MG63 (cell line): ENCODE measurements at regions not wholly inside any gene's neighbourhood (a gene's known extent, or its start where the extent isn't known, plus 50 kb on each side); places are given as distances from the start of the nearest gene placed in this dataset.

Experiments used
- DNase-seq: peaks from one replicate; pipeline ENCODE4 v3.0.0-alpha.2; 2020
- H3K27me3 ChIP-seq: fragments of 250-450 bp; sonication (Bioruptor Pico); 2 replicates; pipeline ENCODE4 v1.5.1; 2020; ENCODE audit warnings: mild to moderate bottlenecking, moderate library complexity
- H3K36me3 ChIP-seq: fragments of 250-450 bp; sonication (Bioruptor Pico); 2 replicates; pipeline ENCODE4 v1.5.1; 2020; ENCODE audit warnings: mild to moderate bottlenecking, moderate library complexity
- H3K4me3 ChIP-seq: fragments of 250-450 bp; sonication (Bioruptor Pico); 2 replicates; pipeline ENCODE4 v1.5.1; 2020; ENCODE audit warnings: mild to moderate bottlenecking, moderate library complexity
- H3K9me3 ChIP-seq: fragments of 250-450 bp; sonication (Bioruptor Pico); 2 replicates; pipeline ENCODE4 v1.5.1; 2020; ENCODE audit warnings: mild to moderate bottlenecking, moderate library complexity

- DNase-seq = no peak
- H3K9me3 ChIP-seq = peaks cover 6% of the 10 kb centered on the region; the same call in 1 of the 2 replicates
- H3K27me3 ChIP-seq = no peaks in the 10 kb centered on the region
- H3K36me3 ChIP-seq = no peaks in the 10 kb centered on the region
- H3K4me3 ChIP-seq = no peak overlapping the region
Measured at GRCh38 chr12:127726671-127727315, 540.2 kb upstream of the TMEM132C start.

DNA sequence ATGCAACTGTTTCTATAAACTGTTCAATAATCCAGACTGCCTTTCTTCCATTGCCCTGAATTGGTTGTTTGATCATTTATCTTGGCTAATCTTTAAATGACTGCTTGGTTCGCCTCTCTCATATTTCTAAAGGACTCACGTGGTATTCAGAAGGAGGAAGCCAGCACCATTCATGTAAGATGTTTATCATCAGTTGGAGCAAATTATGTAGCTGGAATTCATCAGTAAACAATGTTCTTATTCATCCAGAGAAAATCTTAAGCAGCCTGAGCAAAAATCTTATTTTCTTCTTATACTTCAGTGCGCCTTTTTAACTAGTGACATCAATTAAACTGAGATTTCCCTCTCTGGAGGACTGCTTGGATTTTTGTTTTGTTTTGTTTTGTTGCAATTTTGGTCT lies 538.7 kb upstream of the TMEM132C start:
- Histone ChIP-seq H3K9me3 (peaks cover 6% of the 10 kb centered on the region; the same call in 1 of the 2 replicates), H3K27me3 (no peaks in the 10 kb centered on the region), H3K36me3 (no peaks in the 10 kb centered on the region), H3K4me3 (no peak overlapping the region)
- DNase-seq = no peak

- H3K4me3 ChIP-seq = no peak overlapping the region
Measured at GRCh38 chr12:127728729-127729128, 538.2 kb upstream of the TMEM132C start.

GRCh38 chr12:127729381-127729780 lies 537.6 kb upstream of the TMEM132C start:
- Histone ChIP-seq H3K27me3 (no peaks in the 10 kb centered on the region), H3K4me3 (no peak overlapping the region), H3K9me3 (peaks cover 6% of the 10 kb centered on the region; the same call in 1 of the 2 replicates), H3K36me3 (no peaks in the 10 kb centered on the region)
- DNase-seq = no peak

More at GRCh38 chr12:127728729-127729128, 538.2 kb upstream of the TMEM132C start:
- Histone ChIP-seq H3K9me3 (peaks cover 6% of the 10 kb centered on the region; the same call in 1 of the 2 replicates), H3K36me3 (no peaks in the 10 kb centered on the region), H3K27me3 (no peaks in the 10 kb centered on the region)
- no peak for DNase-seq

DNA sequence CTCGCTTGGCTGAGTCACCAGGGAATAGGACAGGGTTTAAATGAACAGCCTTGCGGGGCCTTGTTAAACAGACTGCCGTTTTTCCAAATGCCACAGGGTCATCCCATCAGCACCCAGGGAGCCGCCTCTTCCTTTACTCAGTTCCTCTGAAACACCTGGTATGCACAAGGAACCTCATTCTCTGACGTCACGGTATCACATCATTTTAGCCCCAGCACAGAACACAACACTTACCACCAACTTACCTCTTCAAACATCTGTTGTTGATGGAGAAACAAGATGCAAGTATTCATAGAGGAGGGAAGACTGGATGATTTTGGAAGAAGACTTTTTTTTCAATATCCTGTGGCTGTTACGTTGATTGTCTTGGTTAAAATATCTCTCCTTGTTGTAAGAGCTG lies 535.3 kb upstream of the TMEM132C start:
- no peaks in the 10 kb centered on the region for H3K27me3 ChIP-seq
- H3K4me3 ChIP-seq = no peak overlapping the region
- no peak for DNase-seq
- H3K9me3 ChIP-seq = peaks cover 6% of the 10 kb centered on the region; the same call in 1 of the 2 replicates
- H3K36me3 ChIP-seq = no peaks in the 10 kb centered on the region

GRCh38 chr12:127742231-127742630 lies 524.7 kb upstream of the TMEM132C start:
- no peaks in the 10 kb centered on the region for H3K9me3 ChIP-seq
- H3K36me3 ChIP-seq = no peaks in the 10 kb centered on the region
- peak; percentile 16 for DNase-seq
- no peak overlapping the region for H3K4me3 ChIP-seq
- no peaks in the 10 kb centered on the region for H3K27me3 ChIP-seq

- Histone ChIP-seq H3K9me3 (no peaks in the 10 kb centered on the region), H3K27me3 (no peaks in the 10 kb centered on the region), H3K36me3 (no peaks in the 10 kb centered on the region), H3K4me3 (no peak overlapping the region)
- no peak for DNase-seq
Measured at GRCh38 chr12:127745469-127746212, 521.3 kb upstream of the TMEM132C start.

GRCh38 chr12:127749416-127749815 lies 517.6 kb upstream of the TMEM132C start:
- Histone ChIP-seq H3K4me3 (no peak overlapping the region), H3K9me3 (no peaks in the 10 kb centered on the region), H3K36me3 (no peaks in the 10 kb centered on the region), H3K27me3 (no peaks in the 10 kb centered on the region)
- DNase-seq = no peak

DNA sequence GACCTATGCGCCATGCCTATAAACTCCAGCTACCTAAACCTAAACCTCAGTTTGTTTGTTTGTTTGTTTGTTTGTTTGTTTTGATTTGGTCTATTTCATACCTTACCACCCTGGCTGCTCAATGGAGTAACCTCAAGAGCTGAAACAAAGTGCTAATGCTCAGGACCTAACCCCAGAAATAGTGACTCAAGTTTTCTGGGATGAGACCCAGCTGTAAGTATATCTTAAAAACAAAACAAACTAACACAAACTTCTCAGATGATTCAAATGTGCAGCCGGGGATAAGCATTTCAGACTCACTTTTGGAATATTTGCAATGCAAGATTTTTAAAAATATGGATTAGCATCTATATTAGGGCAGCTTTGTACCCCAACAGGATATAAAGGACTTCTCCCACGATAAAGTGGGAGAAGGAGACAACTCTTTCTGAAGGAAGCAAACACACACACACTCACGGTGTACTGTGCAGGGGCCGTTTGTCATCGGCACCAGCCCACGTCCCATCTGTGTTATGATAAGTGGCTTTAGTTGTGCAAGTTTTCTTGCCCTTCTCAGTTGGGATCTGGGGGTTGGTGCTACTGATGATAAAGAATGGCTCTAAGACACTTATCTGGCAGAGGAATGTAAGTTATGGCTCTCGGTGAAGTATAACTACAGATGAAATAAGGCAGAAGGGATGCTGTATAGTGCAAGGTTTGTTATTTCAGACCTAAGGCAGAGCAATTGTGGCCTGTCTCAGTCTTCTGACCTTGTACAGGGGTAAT lies 516.7 kb upstream of the TMEM132C start:
- H3K36me3 ChIP-seq = no peaks in the 10 kb centered on the region
- no peak overlapping the region for H3K4me3 ChIP-seq
- DNase-seq = peak; percentile 4
- H3K9me3 ChIP-seq = no peaks in the 10 kb centered on the region
- H3K27me3 ChIP-seq = no peaks in the 10 kb centered on the region

DNA sequence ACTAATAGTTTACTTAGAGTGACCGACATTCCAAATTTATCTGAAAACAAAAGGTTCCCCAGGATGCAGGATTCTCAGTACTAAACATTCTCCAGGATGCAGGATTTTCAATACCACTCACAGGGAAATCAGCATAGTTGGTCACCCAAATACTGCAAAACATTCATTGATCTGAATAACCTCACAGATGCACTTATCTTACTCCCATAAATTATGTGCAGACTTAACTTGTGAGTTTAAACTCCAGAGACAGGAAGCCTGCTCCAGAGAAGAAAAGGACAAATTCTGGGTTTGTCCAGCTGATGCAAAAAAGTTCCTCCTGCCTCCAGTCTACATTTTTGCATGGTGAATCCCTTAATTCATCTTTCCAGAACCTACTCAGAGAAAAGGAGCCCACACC lies 514.2 kb upstream of the TMEM132C start:
- no peak for DNase-seq
- Histone ChIP-seq H3K4me3 (no peak overlapping the region), H3K9me3 (no peaks in the 10 kb centered on the region), H3K27me3 (no peaks in the 10 kb centered on the region), H3K36me3 (no peaks in the 10 kb centered on the region)

- Histone ChIP-seq H3K36me3 (no peaks in the 10 kb centered on the region), H3K4me3 (no peak overlapping the region), H3K27me3 (no peaks in the 10 kb centered on the region), H3K9me3 (no peaks in the 10 kb centered on the region)
- DNase-seq = no peak
Measured at GRCh38 chr12:127760357-127760756, 506.6 kb upstream of the TMEM132C start.

- H3K4me3 ChIP-seq = no peak overlapping the region
- no peaks in the 10 kb centered on the region for H3K36me3 ChIP-seq
- H3K27me3 ChIP-seq = no peaks in the 10 kb centered on the region
- no peak for DNase-seq
- no peaks in the 10 kb centered on the region for H3K9me3 ChIP-seq
Measured at GRCh38 chr12:127760996-127761395, 506.0 kb upstream of the TMEM132C start.

DNA sequence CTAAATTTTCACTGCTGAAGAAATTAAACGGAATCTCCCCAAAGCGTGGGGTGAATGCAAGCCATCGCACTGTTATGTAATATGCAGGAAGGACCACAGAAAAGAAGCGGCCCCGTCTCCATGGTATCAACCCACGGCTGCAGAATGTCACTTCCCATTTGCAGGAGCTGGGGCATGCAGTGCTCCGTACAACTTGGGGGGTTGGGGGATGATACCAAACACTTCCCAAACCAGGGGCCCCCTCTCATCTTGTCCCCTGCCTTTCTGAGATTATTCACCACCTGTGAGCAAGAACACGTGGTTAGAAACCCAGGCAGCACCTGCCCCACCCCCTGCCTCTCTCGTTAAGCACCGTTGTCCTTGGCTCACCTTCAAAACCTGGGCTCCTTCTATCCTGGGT lies 505.1 kb upstream of the TMEM132C start:
- no peaks in the 10 kb centered on the region for H3K27me3 ChIP-seq
- DNase-seq = no peak
- no peak overlapping the region for H3K4me3 ChIP-seq
- no peaks in the 10 kb centered on the region for H3K9me3 ChIP-seq
- H3K36me3 ChIP-seq = no peaks in the 10 kb centered on the region

- Histone ChIP-seq H3K9me3 (no peaks in the 10 kb centered on the region), H3K4me3 (no peak overlapping the region), H3K36me3 (no peaks in the 10 kb centered on the region), H3K27me3 (no peaks in the 10 kb centered on the region)
- no peak for DNase-seq
Measured at GRCh38 chr12:127767656-127768055, 499.3 kb upstream of the TMEM132C start.

DNA sequence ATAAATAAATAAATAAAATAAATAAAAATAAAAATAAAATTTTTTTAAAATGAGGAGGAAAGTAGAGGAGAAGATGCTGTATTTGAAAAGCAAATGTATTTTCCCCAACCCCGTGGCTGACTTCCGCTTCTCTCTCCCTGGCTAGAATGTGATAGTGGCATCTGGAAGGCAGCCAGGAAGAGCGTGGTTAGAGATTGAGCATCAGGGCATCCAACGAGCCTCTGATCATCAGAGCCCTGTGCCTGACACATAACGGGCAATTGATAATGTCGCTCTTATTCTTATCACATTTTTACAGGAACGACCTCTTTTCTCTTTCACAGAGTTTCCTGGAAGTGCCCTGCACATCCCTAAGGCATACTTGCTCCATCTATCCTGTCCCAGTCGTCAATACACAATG lies 496.9 kb upstream of the TMEM132C start:
- no peak overlapping the region for H3K4me3 ChIP-seq
- no peak for DNase-seq
- H3K9me3 ChIP-seq = no peaks in the 10 kb centered on the region
- no peaks in the 10 kb centered on the region for H3K27me3 ChIP-seq
- H3K36me3 ChIP-seq = no peaks in the 10 kb centered on the region

DNA sequence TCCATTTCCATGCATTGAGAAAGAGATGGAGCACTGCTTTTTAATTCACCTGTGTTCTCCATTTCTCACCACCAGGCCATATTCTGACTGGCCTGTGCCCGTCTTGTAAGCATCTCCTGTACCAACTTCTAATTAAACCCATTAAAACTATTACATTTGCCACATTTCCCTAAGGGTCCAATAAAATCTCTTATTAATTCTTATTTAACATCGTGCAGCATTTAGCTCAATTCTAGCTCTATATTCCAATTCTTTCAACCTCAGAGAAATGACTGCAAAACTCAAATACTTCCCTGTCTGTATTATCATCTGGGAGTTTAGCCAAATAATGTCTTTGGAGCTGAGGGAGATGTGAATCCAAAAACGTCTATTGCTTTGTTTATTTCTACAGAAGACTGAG lies 495.4 kb upstream of the TMEM132C start:
- Histone ChIP-seq H3K36me3 (no peaks in the 10 kb centered on the region), H3K4me3 (no peak overlapping the region), H3K27me3 (no peaks in the 10 kb centered on the region), H3K9me3 (no peaks in the 10 kb centered on the region)
- DNase-seq = no peak

GRCh38 chr12:127773520-127773919 lies 493.4 kb upstream of the TMEM132C start:
- Histone ChIP-seq H3K27me3 (no peaks in the 10 kb centered on the region), H3K36me3 (no peaks in the 10 kb centered on the region), H3K9me3 (no peaks in the 10 kb centered on the region), H3K4me3 (no peak overlapping the region)
- DNase-seq = no peak
